WTC11 (cell line): ENCODE measurements at regions not wholly inside any gene's neighbourhood (a gene's known extent, or its start where the extent isn't known, plus 50 kb on each side); places are given as distances from the start of the nearest gene placed in this dataset.

Experiments
- ATAC-seq: fragments of 200-7000 bp; cut with Tn5 transposase; 2 replicates; pipeline ENCODE4 v1.10.0; 2021; ENCODE audit warnings: mild to moderate bottlenecking, moderate library complexity
- CTCF ChIA-PET: fragments of 300-600 bp; sonication (Branson Sonifier 250); formaldehyde crosslinking; loops from one replicate; lab custom pipeline; 2021; ENCODE audit warnings: antibody characterized with exemption; lab: Charles Lee
- POLR2A ChIA-PET: fragments of 350-600 bp; sonication (Branson Sonifier 250); formaldehyde crosslinking; loops from one replicate; lab custom pipeline; 2021; ENCODE audit warnings: antibody characterized with exemption; lab: Charles Lee
- DNase-seq: peaks from one replicate; pipeline ENCODE4 v3.0.0; 2021; ENCODE audit warnings: low spot score
- H3K27ac Mint-ChIP-seq: 2 replicates; pipeline ENCODE4 v1.8.0; 2021; ENCODE audit warnings: mixed read lengths
- H3K27me3 Mint-ChIP-seq: 2 replicates; pipeline ENCODE4 v1.8.0; 2021; ENCODE audit warnings: low read depth, mild to moderate bottlenecking, moderate library complexity, mixed read lengths
- H3K36me3 Mint-ChIP-seq: 2 replicates; pipeline ENCODE4 v1.8.0; 2021; ENCODE audit warnings: mixed read lengths
- H3K4me1 Mint-ChIP-seq: 2 replicates; pipeline ENCODE4 v1.8.0; 2022; ENCODE audit warnings: mixed read lengths
- H3K4me3 Mint-ChIP-seq: 2 replicates; pipeline ENCODE4 v1.8.0; 2021; ENCODE audit warnings: mild to moderate bottlenecking, moderate library complexity, mixed read lengths
- H3K9me3 Mint-ChIP-seq: 2 replicates; pipeline ENCODE4 v1.8.0; 2021; ENCODE audit warnings: mixed read lengths
- AFF4 ChIP-seq: sonication (generic); formaldehyde crosslinking; IDR thresholded peaks from 2 replicates; pipeline ENCODE4 v1.8.1; 2023; ENCODE audit warnings: mild to moderate bottlenecking, missing genetic modification reagents, borderline replicate concordance
- CBFB ChIP-seq: sonication (generic); formaldehyde crosslinking; IDR thresholded peaks from 2 replicates; pipeline ENCODE4 v1.8.1; 2022; ENCODE audit warnings: mild to moderate bottlenecking, low read depth, missing genetic modification reagents
- CDX4 ChIP-seq: fragments of 250-450 bp; sonication (Bioruptor Pico); IDR thresholded peaks from 2 replicates; pipeline ENCODE4 v1.9.0; 2021; ENCODE audit warnings: moderate library complexity, mild to moderate bottlenecking, inconsistent platforms, borderline replicate concordance
- CREM ChIP-seq: sonication (generic); formaldehyde crosslinking; IDR thresholded peaks from 2 replicates; pipeline ENCODE4 v1.8.1; 2022; ENCODE audit warnings: mild to moderate bottlenecking, missing genetic modification reagents, moderate library complexity
- FOXP1 ChIP-seq: sonication (generic); formaldehyde crosslinking; IDR thresholded peaks from 2 replicates; pipeline ENCODE4 v1.8.0; 2022; ENCODE audit warnings: missing genetic modification reagents, mild to moderate bottlenecking, moderate library complexity, borderline replicate concordance
- GTF2I ChIP-seq: fragments of 250-450 bp; sonication (Bioruptor Pico); conservative IDR thresholded peaks from 2 replicates; pipeline ENCODE4 v1.4.0; 2021; ENCODE audit warnings: mild to moderate bottlenecking
- JAZF1 ChIP-seq: fragments of 250-450 bp; sonication (Bioruptor Pico); IDR thresholded peaks from 2 replicates; pipeline ENCODE4 v1.9.0; 2021; ENCODE audit warnings: moderate library complexity, mild to moderate bottlenecking, inconsistent platforms
- MXD4 ChIP-seq: fragments of 250-450 bp; sonication (Bioruptor Pico); IDR thresholded peaks from 2 replicates; pipeline ENCODE4 v1.8.0; 2021; ENCODE audit warnings: mild to moderate bottlenecking, moderate library complexity, borderline replicate concordance
- OVOL2 ChIP-seq: fragments of 250-450 bp; sonication (Bioruptor Pico); IDR thresholded peaks from 2 replicates; pipeline ENCODE4 v1.9.0; 2021; ENCODE audit warnings: mild to moderate bottlenecking, borderline replicate concordance
- SMAD3 ChIP-seq: sonication (generic); formaldehyde crosslinking; IDR thresholded peaks from 2 replicates; pipeline ENCODE4 v1.8.0; 2022; ENCODE audit warnings: missing genetic modification reagents, mild to moderate bottlenecking, borderline replicate concordance
- STAT6 ChIP-seq: sonication (generic); formaldehyde crosslinking; conservative IDR thresholded peaks from 2 replicates; pipeline ENCODE4 v1.8.1; 2023; ENCODE audit warnings: mild to moderate bottlenecking, low read depth, missing genetic modification reagents, moderate library complexity
- TEAD4 ChIP-seq: sonication (generic); formaldehyde crosslinking; IDR thresholded peaks from 2 replicates; pipeline ENCODE4 v1.8.0; 2022; ENCODE audit warnings: mild to moderate bottlenecking, missing genetic modification reagents
- TP53 ChIP-seq: sonication (generic); formaldehyde crosslinking; IDR thresholded peaks from 2 replicates; pipeline ENCODE4 v1.8.1; 2023; ENCODE audit warnings: mild to moderate bottlenecking, missing genetic modification reagents
- ZBTB21 ChIP-seq: sonication (generic); formaldehyde crosslinking; IDR thresholded peaks from 2 replicates; pipeline ENCODE4 v1.8.1; 2023; ENCODE audit warnings: mild to moderate bottlenecking, missing genetic modification reagents, borderline replicate concordance
- ZNF121 ChIP-seq: sonication (generic); formaldehyde crosslinking; IDR thresholded peaks from 2 replicates; pipeline ENCODE4 v1.8.0; 2023; ENCODE audit warnings: missing genetic modification reagents
- ZNF232 ChIP-seq: sonication (generic); formaldehyde crosslinking; IDR thresholded peaks from 2 replicates; pipeline ENCODE4 v1.8.0; 2022; ENCODE audit warnings: mild to moderate bottlenecking, missing genetic modification reagents
- ZNF423 ChIP-seq: fragments of 250-450 bp; sonication (Bioruptor Pico); IDR thresholded peaks from 2 replicates; pipeline ENCODE4 v2.1.2; 2022; ENCODE audit warnings: mild to moderate bottlenecking, moderate library complexity
- TF ChIP-seq, protein P1 (sequence below): sonication (generic); formaldehyde crosslinking; conservative IDR thresholded peaks from 2 replicates; pipeline ENCODE4 v1.8.1; 2022; ENCODE audit warnings: mild to moderate bottlenecking, missing genetic modification reagents
- TF ChIP-seq, protein P2 (sequence below): sonication (generic); formaldehyde crosslinking; IDR thresholded peaks from 2 replicates; pipeline ENCODE4 v1.8.1; 2023; ENCODE audit warnings: mild to moderate bottlenecking, missing genetic modification reagents, moderate library complexity
- TF ChIP-seq, protein P3 (sequence below): sonication (generic); formaldehyde crosslinking; IDR thresholded peaks from 2 replicates; pipeline ENCODE4 v1.8.0; 2022; ENCODE audit warnings: mild to moderate bottlenecking, missing genetic modification reagents
- TF ChIP-seq, protein P4 (sequence below): sonication (generic); formaldehyde crosslinking; IDR thresholded peaks from 2 replicates; pipeline ENCODE4 v1.8.1; 2022; ENCODE audit warnings: missing genetic modification reagents, borderline replicate concordance

- TF ChIP-seq TEAD4 (no peak), MXD4 (CRISPR knock-in tag) (no peak), JAZF1 (CRISPR knock-in tag) (no peak), ZNF423 (no peak)
- TF ChIP-seq, protein P1, sequence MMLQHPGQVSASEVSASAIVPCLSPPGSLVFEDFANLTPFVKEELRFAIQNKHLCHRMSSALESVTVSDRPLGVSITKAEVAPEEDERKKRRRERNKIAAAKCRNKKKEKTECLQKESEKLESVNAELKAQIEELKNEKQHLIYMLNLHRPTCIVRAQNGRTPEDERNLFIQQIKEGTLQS (CRISPR knock-in tag) = no peak
- ChIA-PET POLR2A (no interaction called here), CTCF (no interaction called here)
- Mint-ChIP-seq H3K27ac (no peak overlapping the region), H3K4me3 (no peak overlapping the region), H3K27me3 (no peaks in the 10 kb centered on the region), H3K36me3 (no peaks in the 10 kb centered on the region), H3K4me1 (peaks cover 15% of the 10 kb centered on the region), H3K9me3 (peaks cover 8% of the 10 kb centered on the region)
- ATAC-seq (no peak), DNase-seq (no peak)
Observed at GRCh38 chr13:29688193-29688592, 92.7 kb upstream of the SLC7A1 start.

DNA sequence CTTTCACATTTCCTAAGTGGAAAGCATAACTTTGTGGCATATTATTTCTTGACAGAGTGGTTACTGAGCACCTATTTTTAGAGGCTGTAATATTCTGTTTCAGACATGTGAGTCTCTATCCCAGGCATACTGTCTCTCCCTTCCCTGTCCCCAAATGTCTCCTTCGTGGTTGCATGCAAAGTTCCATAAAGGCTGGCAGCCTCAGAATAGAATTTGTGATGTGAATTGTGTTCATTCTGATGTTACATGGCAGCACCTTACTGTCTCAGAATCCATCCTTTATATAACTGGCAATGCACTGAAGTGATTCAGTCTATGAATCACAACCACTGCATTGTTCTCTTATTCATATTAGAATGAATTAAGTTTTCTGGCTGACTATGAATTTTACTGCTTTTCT, 89.0 kb upstream of the SLC7A1 start:
- ATAC-seq (no peak), DNase-seq (no peak)
- no peak overlapping the region for H3K27ac Mint-ChIP-seq
- H3K27me3 Mint-ChIP-seq = no peaks in the 10 kb centered on the region
- no peak overlapping the region for H3K4me3 Mint-ChIP-seq
- no peaks in the 10 kb centered on the region for H3K36me3 Mint-ChIP-seq
- H3K9me3 Mint-ChIP-seq = peaks cover 8% of the 10 kb centered on the region
- H3K4me1 Mint-ChIP-seq = peaks cover 15% of the 10 kb centered on the region
- POLR2A ChIA-PET = no interaction called here
- no peak for TF ChIP-seq CREM (CRISPR knock-in tag)
- TF ChIP-seq OVOL2 (CRISPR knock-in tag) = no peak
- no peak for TF ChIP-seq ZBTB21 (CRISPR knock-in tag)
- TF ChIP-seq, all 79 proteins: peak for 0
- CTCF ChIA-PET = no interaction called here

DNA sequence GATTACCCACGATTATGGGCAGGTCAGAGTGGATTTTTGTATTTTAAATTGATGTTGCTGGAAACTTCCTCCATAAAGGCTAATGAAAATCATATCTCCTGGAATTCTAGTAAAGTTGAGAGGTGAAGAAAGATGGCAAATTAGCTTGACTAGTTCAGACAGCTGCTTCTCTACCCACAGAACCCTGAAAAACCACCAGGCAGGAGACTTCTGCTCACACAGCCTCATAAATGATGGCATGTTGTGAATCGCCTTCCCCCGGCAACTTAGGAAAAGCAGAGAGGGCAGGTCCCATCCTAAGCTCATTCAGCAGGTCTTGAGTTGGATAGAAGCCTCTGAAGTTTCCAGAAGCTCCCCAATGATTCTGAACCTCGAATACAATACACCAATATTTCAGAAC, 87.6 kb upstream of the SLC7A1 start:
- Mint-ChIP-seq H3K9me3 (peaks cover 8% of the 10 kb centered on the region), H3K36me3 (no peaks in the 10 kb centered on the region), H3K4me1 (peaks cover 17% of the 10 kb centered on the region), H3K27ac (no peak overlapping the region), H3K27me3 (no peaks in the 10 kb centered on the region), H3K4me3 (no peak overlapping the region)
- ATAC-seq = no peak
- ChIA-PET POLR2A (no interaction called here), CTCF (interaction anchor here (1.1 kb wide), 1 partner anchor 174 kb away, joined by 3 read pairs; no protein-coding TSS in a partner anchor)
- DNase-seq = no peak
- TF ChIP-seq SMAD3 (CRISPR knock-in tag) (no peak), CDX4 (CRISPR knock-in tag) (no peak), ZNF121 (CRISPR knock-in tag) (no peak), TP53 (CRISPR knock-in tag) (no peak), FOXP1 (no peak), ZNF232 (CRISPR knock-in tag) (no peak), GTF2I (CRISPR knock-in tag) (no peak)
- TF ChIP-seq, protein P2, sequence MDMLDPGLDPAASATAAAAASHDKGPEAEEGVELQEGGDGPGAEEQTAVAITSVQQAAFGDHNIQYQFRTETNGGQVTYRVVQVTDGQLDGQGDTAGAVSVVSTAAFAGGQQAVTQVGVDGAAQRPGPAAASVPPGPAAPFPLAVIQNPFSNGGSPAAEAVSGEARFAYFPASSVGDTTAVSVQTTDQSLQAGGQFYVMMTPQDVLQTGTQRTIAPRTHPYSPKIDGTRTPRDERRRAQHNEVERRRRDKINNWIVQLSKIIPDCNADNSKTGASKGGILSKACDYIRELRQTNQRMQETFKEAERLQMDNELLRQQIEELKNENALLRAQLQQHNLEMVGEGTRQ (CRISPR knock-in tag) = no peak
- TF ChIP-seq, protein P3, sequence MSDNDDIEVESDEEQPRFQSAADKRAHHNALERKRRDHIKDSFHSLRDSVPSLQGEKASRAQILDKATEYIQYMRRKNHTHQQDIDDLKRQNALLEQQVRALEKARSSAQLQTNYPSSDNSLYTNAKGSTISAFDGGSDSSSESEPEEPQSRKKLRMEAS (CRISPR knock-in tag) = no peak
- TF ChIP-seq, all 79 proteins: peak for 0

GRCh38 chr13:29681864-29682263, 86.4 kb upstream of the SLC7A1 start:
- H3K27ac Mint-ChIP-seq = no peak overlapping the region
- no peak overlapping the region for H3K4me3 Mint-ChIP-seq
- POLR2A ChIA-PET = no interaction called here
- no peaks in the 10 kb centered on the region for H3K27me3 Mint-ChIP-seq
- CTCF ChIA-PET = no interaction called here
- DNase-seq (no peak), ATAC-seq (no peak)
- peaks cover 5% of the 10 kb centered on the region for H3K9me3 Mint-ChIP-seq
- no peaks in the 10 kb centered on the region for H3K36me3 Mint-ChIP-seq
- peaks cover 12% of the 10 kb centered on the region for H3K4me1 Mint-ChIP-seq
- TF ChIP-seq STAT6 (CRISPR knock-in tag) (no peak), CBFB (CRISPR knock-in tag) (no peak), AFF4 (CRISPR knock-in tag) (no peak)
- TF ChIP-seq, protein P4, sequence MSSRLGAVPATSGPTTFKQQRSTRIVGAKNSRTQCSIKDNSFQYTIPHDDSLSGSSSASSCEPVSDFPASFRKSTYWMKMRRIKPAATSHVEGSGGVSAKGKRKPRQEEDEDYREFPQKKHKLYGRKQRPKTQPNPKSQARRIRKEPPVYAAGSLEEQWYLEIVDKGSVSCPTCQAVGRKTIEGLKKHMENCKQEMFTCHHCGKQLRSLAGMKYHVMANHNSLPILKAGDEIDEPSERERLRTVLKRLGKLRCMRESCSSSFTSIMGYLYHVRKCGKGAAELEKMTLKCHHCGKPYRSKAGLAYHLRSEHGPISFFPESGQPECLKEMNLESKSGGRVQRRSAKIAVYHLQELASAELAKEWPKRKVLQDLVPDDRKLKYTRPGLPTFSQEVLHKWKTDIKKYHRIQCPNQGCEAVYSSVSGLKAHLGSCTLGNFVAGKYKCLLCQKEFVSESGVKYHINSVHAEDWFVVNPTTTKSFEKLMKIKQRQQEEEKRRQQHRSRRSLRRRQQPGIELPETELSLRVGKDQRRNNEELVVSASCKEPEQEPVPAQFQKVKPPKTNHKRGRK (CRISPR knock-in tag) = no peak
